GM18520 (cell line): ENCODE measurements at regions not wholly inside any gene's neighbourhood (a gene's known extent, or its start where the extent isn't known, plus 50 kb on each side); places are given as distances from the start of the nearest gene placed in this dataset.
"Not testable (repeated sequence)": the region's sequence is repeated elsewhere in the genome, so short reads cannot be mapped to it uniquely, and the experiment has no call there.

Experiments used
- ATAC-seq: cut with Tn5 transposase; IDR thresholded peaks from one replicate; pipeline ENCODE4 v1.9.1; 2021; ENCODE audit not compliant: unreplicated experiment

DNA sequence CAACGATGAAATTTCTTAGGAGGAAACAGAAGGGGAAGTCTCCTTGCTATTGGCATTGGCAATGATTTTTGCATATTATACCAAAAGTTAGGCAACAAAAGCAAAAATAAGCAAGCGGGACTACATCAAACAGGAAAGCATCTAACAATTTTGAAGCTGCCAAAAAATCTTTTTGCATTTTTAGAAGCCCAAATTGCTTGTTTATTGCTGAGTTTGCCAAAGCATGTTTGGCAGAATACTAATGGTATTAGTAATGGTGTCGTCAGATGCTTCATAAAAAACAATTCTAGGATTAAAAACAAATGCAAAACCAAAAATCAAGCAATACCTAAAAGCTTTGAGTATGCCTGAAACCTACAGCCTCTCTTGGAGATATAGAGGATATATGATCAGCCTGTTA lies 80.0 kb downstream of the GALR1 start:
- ATAC-seq, result no peak

- ATAC-seq, result no peak
Measured at GRCh38 chr18:77334876-77335275, 85.2 kb downstream of the GALR1 start.

GRCh38 chr18:77337604-77338003 lies 88.0 kb downstream of the GALR1 start:
- no peak for ATAC-seq

GRCh38 chr18:77339093-77339492 lies 89.4 kb downstream of the GALR1 start:
- no peak for ATAC-seq

DNA sequence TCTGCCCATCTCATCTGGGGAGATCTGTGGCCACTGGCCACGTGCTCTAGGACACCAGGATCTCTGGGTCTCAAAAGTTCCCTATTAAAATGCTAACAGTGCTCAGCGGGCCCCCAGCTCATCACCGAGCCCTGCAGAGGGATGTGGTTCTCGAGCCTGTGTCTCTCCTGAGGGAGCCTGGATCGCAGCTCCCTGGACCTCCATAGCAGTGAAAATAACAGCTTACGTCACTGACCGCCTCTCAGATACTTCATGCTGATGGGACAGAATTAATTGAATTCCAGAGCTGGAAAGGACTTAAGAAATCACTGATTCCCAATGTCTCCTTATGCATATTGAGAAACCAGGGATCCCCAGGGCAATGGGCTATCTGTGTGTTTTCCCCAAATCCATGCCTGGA lies 90.0 kb downstream of the GALR1 start:
- ATAC-seq, result no peak

- no peak for ATAC-seq
Measured at GRCh38 chr18:77340815-77341214, 91.2 kb downstream of the GALR1 start.

- no peak for ATAC-seq
Measured at GRCh38 chr18:77341527-77342325, 92.1 kb downstream of the GALR1 start.

DNA sequence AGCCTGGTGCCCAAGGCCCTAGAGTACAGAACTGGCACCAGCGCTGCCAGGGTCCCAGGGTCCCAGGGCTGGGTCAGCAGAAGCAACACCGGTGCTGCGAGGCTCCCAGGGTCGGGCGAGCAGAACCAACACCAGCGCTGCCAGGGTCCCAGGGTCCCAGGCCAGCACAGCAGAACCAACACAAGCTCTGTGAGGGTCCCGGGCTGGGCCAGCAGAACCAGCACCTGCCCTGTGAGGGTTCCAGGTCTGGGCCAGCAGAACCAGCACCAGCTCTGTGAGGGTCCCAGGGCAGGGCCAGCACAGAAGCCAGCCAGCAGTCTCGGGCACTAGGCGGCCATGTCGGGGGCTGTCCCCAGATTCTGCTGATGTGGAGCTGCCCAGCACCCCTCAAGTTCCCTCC lies 93.1 kb downstream of the GALR1 start:
- ATAC-seq, result no peak

- ATAC-seq, result no peak
Measured at GRCh38 chr18:77343846-77344510, 94.3 kb downstream of the GALR1 start.

- no peak for ATAC-seq
Measured at GRCh38 chr18:77344786-77345500, 95.3 kb downstream of the GALR1 start.

DNA sequence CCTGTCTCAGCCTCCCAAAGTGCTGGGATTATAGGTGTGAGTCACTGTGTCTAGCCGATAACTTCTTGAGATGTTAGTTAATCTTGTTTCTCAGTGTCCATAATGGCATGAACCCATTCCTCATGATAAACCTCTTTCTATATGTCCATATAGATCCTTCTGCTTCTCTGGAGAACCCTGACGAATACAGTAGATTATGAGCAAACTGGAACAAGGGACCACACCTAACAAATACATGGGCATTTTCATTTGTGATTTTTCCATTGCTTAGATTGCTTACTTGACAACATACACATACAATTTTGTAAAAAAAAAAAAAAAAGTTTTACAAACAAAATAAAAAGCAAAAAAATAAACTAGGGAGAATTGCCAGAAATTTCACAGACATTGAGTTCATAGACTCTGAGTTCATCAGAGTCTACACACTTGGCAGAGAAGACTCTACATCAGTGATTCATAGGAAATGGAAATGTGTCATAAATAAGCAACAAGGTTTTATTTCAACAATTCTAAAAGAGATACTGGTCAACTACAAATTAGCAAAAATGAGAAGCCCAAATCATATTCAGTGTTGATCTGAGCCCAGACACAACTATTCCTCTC lies 96.7 kb downstream of the GALR1 start:
- ATAC-seq, result no peak

GRCh38 chr18:77353349-77353748 lies 103.7 kb downstream of the GALR1 start:
- ATAC-seq, result not testable (repeated sequence)

- no peak for ATAC-seq
Measured at GRCh38 chr18:77359561-77360314, 110.1 kb downstream of the GALR1 start.

DNA sequence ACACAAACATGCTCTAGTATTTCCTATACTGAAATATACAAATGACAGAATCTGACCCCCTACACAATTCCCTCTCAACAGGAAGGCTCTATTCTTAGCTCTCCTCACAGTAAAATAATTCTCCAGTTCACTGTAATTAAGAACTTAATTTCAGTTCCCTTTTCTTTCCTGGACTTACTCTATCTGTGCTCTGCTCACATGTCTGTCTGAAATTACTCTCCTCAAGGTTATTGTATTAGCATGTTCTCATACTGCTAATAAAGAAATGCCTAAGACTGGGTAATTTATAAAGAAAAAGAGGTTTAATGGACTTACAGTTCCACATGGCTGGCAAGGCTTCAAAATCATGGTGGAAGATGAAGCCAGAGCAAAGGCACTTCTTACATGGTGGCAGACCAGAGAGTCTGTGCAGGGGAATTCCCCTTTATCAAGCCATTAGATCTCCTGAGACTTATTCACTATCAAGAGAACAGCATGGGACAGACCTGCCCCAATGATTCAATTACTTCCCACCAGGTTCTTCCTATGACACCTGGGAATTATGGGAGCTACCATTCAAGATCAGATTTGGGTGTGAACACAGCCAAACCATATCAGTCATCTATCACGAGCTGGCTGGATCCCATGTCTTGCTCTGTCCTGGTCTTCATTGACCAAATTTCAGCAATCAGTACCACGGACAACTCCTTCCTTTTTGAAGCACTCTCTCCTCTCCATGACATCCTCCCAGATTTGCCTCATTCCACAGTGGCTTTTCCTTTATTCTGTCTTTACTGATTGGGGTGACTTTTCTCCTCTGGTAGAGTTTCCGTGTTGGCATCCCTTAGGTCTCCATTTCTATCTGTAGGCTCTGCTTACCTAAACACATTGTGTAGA lies 110.9 kb downstream of the GALR1 start:
- ATAC-seq, result no peak

- ATAC-seq, result no peak
Measured at GRCh38 chr18:77361382-77361781, 111.7 kb downstream of the GALR1 start.

DNA sequence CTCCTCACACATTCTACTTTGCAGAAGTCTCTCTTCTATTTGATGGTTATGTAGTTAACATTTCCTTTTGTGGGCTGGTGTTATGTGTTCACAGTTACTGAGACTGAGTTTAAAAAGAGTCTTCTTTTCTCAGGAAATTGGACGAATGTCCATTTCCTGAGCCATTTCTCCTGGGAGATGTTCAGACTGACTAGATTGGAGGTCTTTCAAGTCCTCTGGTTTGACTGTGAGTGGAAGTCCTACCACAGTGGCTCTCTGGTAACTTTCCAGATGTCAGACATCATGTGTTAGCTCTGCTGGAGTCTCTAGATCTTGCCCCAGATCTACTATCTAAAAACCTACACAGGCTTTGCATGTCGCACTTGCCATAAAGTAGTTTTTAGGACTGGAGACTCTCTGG lies 116.0 kb downstream of the GALR1 start:
- no peak for ATAC-seq

DNA sequence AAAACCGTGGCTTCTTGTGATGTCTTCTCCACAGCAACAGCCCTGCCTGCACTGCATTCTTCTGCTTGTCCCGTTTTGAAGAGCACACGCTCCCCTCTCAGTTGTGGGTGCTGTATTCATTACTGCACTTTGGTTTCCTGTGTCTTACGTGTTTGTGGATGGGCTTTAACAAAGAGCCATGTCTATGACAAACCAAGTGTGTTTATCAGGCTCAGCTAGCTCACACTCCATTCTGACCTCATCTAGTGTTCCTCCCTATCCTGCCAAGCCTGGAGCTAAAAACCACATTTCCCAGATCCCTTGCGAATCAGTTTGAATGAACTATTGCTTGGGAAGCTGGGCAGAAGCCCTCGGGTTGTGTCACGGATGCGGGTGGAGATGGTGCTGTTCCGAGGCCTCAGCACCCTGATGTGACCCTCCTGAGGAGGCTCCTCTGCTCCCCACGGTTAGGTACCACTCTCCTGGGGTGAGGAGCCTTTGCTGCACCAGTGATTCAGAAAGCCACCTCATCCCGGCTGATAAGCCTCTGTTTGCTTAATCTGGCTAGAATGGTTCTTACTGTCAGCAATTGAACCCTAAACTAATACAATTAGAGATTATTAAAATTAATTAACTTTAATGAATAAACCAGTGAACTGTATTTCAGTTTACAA lies 116.5 kb downstream of the GALR1 start:
- ATAC-seq, result no peak

GRCh38 chr18:77366720-77367641 lies 117.3 kb downstream of the GALR1 start:
- no peak for ATAC-seq
